ENCODE measurements at regions not wholly inside any gene's neighbourhood (a gene's known extent, or its start where the extent isn't known, plus 50 kb on each side); places are given as distances from the start of the nearest gene placed in this dataset.

DNA sequence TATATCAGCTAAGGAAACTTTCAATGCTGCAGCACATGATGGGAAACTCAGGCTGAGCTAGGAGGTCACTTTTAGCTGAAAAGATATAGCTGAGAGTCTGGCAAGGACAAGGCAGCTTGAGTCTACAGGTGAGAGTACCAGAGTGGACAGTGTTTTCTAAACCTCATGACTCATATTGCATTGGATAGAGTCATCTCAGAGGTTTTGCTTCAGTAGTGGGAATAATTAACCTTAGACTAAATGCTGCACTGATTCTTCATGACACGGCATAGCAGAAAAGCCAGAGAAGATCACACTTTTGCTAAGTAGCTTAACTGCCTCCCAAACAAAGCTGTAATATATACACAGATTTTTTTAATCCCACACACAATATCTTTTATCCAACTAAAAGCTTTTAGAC is 865.0 kb upstream of the CDH2 start:
- TF ChIP-seq CTCF (IDR thresholded peaks at IDR 0.05) (no peak), POLR2A (IDR thresholded peaks at IDR 0.05) (no peak)

All from lower leg skin (tissue), 3 donors.